ENCODE measurements at regions not wholly inside any gene's neighbourhood (a gene's known extent, or its start where the extent isn't known, plus 50 kb on each side); places are given as distances from the start of the nearest gene placed in this dataset.

DNA sequence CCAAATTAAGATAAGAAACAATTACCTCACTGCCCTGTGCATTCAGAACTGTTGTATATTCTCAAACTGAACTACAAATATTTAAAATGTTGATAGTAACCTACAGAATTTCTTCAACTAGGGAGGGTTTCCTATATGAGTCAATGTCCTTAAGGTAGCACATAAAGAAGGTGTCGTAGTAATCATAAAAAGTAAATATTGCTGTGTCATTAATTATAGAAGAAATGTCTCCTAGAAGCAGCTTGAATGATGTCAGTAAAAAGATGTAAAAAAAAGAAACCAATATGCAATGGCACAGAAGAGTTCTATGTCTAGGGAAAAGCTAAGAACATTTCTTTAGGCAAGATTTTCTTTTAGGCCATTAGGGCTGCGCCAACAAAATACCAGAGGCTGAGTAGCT lies 559.6 kb upstream of the EPHA5 start:
- TF ChIP-seq, protein P1, sequence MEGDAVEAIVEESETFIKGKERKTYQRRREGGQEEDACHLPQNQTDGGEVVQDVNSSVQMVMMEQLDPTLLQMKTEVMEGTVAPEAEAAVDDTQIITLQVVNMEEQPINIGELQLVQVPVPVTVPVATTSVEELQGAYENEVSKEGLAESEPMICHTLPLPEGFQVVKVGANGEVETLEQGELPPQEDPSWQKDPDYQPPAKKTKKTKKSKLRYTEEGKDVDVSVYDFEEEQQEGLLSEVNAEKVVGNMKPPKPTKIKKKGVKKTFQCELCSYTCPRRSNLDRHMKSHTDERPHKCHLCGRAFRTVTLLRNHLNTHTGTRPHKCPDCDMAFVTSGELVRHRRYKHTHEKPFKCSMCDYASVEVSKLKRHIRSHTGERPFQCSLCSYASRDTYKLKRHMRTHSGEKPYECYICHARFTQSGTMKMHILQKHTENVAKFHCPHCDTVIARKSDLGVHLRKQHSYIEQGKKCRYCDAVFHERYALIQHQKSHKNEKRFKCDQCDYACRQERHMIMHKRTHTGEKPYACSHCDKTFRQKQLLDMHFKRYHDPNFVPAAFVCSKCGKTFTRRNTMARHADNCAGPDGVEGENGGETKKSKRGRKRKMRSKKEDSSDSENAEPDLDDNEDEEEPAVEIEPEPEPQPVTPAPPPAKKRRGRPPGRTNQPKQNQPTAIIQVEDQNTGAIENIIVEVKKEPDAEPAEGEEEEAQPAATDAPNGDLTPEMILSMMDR (IDR thresholded peaks at IDR 0.05): no peak
- H3K9me3 Mint-ChIP-seq: no peaks in the 10 kb centered on the region; the same call in 1 of the 2 replicates
- H3K36me3 Mint-ChIP-seq (ENCODE audit: low read depth): no peaks in the 10 kb centered on the region
- no peak for DNase-seq
- H3K27ac Mint-ChIP-seq: no peak overlapping the region
- H3K27me3 Mint-ChIP-seq (ENCODE audit: insufficient read depth): no peaks in the 10 kb centered on the region
- no peak overlapping the region; the same call in 1 of the 2 replicates for H3K4me3 Mint-ChIP-seq
- H3K4me1 Mint-ChIP-seq (ENCODE audit: low read depth): no peaks in the 10 kb centered on the region; the same call in 1 of the 2 replicates

DNA sequence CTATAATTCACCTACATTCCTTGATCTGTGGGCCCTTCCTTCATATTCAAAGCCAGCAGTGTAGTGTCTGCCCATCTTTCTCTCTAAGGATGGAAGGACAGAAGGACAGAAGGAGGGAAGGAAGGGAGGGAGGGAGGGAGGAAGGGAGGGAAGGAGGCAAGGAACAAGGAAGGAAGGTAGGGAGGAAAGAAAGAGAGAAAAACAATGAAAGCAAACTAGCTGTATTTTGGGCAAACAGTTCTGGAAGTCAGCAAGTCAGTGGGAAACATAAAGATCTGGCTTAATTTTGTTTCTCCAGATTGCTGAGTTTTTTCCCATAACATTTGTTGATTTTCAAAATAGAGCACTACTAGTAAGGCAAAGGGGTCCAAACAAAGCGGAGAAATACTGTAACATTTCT lies 555.2 kb upstream of the EPHA5 start:
- Mint-ChIP-seq H3K9me3 (peaks cover 2% of the 10 kb centered on the region; the same call in 1 of the 2 replicates), H3K27ac (no peak overlapping the region), H3K4me3 (no peak overlapping the region), H3K36me3 (ENCODE audit: low read depth) (no peaks in the 10 kb centered on the region), H3K27me3 (ENCODE audit: insufficient read depth) (no peaks in the 10 kb centered on the region), H3K4me1 (ENCODE audit: low read depth) (no peaks in the 10 kb centered on the region; the same call in 1 of the 2 replicates)
- DNase-seq: no peak
- TF ChIP-seq, protein P1 (IDR thresholded peaks at IDR 0.05): no peak

DNA sequence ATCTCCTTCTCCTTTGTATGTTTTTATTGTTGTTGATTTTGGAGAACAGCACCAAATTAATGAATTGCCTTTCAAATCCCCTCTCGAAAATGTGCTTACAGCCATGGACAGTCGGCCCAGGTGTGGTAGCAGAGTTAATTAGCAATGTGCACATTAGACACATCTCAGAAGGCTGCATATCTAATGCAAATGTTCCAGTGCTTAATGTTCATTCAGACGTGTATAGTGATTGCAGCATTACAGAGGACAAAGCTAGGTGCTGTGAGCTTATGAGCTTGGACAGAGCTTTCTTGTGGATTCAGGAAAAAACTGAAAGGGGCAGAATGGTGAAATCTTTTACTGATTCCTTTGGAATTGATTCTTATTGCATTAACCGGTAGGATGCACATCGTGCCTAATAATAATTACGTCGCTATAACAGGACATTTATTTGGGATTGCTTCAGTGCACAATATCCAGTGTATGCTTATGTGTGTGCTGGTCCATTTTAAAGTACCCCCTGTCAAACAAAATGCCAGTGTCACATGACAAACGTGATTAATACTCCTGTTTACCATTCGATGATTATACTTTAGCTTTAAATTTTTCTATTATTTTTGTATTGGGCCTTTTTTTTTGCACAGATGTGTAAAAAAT lies 552.9 kb upstream of the EPHA5 start:
- H3K4me1 Mint-ChIP-seq (ENCODE audit: low read depth): no peaks in the 10 kb centered on the region; the same call in 1 of the 2 replicates
- no peak overlapping the region for H3K4me3 Mint-ChIP-seq
- DNase-seq: no peak
- no peaks in the 10 kb centered on the region for H3K27me3 Mint-ChIP-seq (ENCODE audit: insufficient read depth)
- H3K36me3 Mint-ChIP-seq (ENCODE audit: low read depth): no peaks in the 10 kb centered on the region
- TF ChIP-seq, protein P1 (IDR thresholded peaks at IDR 0.05): no peak
- no peak overlapping the region for H3K27ac Mint-ChIP-seq
- peaks cover 3% of the 10 kb centered on the region; the same call in 1 of the 2 replicates for H3K9me3 Mint-ChIP-seq

DNA sequence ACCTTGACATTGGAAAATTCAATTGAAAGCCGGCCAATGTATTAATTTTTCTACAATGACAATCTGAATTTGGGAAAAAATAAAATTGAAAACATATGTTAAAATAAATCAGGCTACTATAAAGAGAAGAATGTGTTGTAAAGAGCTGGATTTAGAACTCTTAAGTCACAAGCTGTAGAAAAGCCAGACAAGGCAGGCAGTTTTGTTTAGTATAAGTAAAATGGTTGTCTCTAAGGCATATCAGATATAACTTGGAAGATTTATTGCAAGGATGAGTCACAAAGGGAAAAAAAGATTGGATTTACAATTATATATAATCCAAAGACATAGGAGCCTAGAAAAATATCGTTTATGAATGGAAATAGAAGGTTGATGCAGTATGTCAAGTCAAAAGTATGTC lies 549.1 kb upstream of the EPHA5 start:
- H3K27me3 Mint-ChIP-seq (ENCODE audit: insufficient read depth): no peaks in the 10 kb centered on the region
- no peaks in the 10 kb centered on the region; the same call in 1 of the 2 replicates for H3K4me1 Mint-ChIP-seq (ENCODE audit: low read depth)
- H3K36me3 Mint-ChIP-seq (ENCODE audit: low read depth): no peaks in the 10 kb centered on the region
- no peak overlapping the region for H3K27ac Mint-ChIP-seq
- DNase-seq: no peak
- H3K4me3 Mint-ChIP-seq: no peak overlapping the region
- H3K9me3 Mint-ChIP-seq: peaks cover 3% of the 10 kb centered on the region; the same call in 1 of the 2 replicates
- TF ChIP-seq, protein P1 (IDR thresholded peaks at IDR 0.05): no peak

DNA sequence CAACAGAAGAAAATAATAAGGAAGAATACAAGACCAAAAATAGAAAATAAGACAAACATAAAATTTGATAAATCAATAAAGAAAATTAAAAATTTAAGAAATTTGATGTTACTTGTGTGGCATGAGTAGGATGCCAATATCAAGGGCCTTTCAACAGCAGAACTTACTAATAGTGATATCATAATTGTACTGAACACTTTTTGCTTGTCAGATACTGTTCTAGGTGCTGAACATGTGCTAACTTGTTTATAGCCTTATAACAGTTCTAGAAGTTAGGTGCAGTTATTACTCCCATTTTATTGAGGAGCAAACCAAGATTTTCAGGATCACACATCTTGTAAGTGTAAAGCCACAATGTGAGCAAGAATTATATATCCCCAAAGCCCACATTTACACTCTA lies 546.0 kb upstream of the EPHA5 start:
- no peaks in the 10 kb centered on the region for H3K36me3 Mint-ChIP-seq (ENCODE audit: low read depth)
- no peak overlapping the region for H3K4me3 Mint-ChIP-seq
- no peak overlapping the region for H3K27ac Mint-ChIP-seq
- H3K9me3 Mint-ChIP-seq: peaks cover 12% of the 10 kb centered on the region; the same call in 1 of the 2 replicates
- H3K4me1 Mint-ChIP-seq (ENCODE audit: low read depth): no peaks in the 10 kb centered on the region
- DNase-seq: no peak
- H3K27me3 Mint-ChIP-seq (ENCODE audit: insufficient read depth): no peaks in the 10 kb centered on the region
- TF ChIP-seq, protein P1 (IDR thresholded peaks at IDR 0.05): no peak
